GM21526 (cell line): ENCODE measurements at regions not wholly inside any gene's neighbourhood (a gene's known extent, or its start where the extent isn't known, plus 50 kb on each side); places are given as distances from the start of the nearest gene placed in this dataset.

Source experiments
- ATAC-seq: cut with Tn5 transposase; IDR thresholded peaks from one replicate; pipeline ENCODE4 v1.9.1; 2021; ENCODE audit warnings: moderate library complexity; ENCODE audit not compliant: unreplicated experiment, low FRiP score

GRCh38 chr3:144129536-144130214 is 158.1 kb downstream of the DIPK2A start:
- ATAC-seq, result no peak

- ATAC-seq, result no peak
Observed at GRCh38 chr3:144141074-144141473, 169.5 kb downstream of the DIPK2A start.

DNA sequence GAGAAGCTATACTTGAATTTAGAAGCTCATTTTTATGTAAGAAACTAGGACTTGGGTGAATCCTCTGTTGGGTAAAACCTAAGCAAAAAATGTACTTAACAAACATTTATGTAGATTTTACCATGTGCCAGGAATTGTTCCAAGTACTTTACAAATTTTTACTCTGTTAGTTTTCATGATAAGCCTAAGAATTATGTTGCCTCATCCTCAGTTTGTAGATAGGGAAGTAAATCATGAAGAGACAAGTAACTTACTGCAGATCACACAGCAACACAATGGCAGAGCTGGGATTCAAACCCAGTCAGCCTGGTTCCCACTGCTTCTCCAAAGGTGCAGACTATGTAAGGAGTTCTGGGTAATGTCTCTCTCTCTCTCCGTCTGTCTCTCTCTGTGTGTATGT is 169.9 kb downstream of the DIPK2A start:
- no peak for ATAC-seq

GRCh38 chr3:144142151-144142840 is 170.7 kb downstream of the DIPK2A start:
- no peak for ATAC-seq

DNA sequence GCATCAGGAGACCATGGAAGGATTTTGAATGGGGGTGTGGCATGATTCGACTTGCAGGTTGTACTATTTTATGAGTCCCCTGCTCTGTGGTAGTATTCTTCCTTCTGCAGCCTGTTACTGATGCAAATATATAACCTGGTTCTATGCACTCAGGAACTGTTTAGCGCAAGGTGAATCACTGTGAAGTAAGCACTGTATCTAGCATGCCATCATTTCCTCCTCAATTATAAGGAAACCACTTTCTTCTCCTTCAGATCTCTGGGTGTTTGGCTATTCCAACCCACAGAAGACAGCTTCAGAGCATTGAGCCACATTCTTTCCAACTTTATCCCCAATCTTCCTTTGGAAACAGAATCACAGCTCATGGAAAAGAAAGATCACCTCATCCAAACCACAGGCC is 176.7 kb downstream of the DIPK2A start:
- no peak for ATAC-seq

- ATAC-seq, result no peak
Observed at GRCh38 chr3:144151983-144152382, 180.4 kb downstream of the DIPK2A start.

DNA sequence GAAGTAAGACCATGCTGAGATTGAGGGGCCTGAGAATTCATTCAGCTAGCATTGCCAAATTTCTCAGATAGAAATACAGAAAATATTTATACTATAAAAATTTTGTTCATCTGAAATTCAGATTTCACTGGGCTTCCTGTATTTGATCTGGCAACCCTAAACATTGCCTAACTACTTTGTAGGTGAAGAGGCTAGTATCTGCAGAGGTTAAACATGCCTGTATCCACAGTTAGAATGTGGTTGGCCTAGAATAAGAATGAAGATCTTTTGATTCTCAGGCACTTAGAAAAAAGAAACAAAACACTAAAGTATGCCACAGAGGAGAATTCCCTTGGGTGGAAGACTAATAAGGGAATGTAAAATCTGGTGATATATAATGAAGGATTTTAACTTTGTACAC is 189.0 kb downstream of the DIPK2A start:
- no peak for ATAC-seq

- no peak for ATAC-seq
Observed at GRCh38 chr3:144162042-144162441, 190.4 kb downstream of the DIPK2A start.

GRCh38 chr3:144164352-144164751 is 192.7 kb downstream of the DIPK2A start:
- no peak for ATAC-seq

GRCh38 chr3:144165482-144165881 is 193.9 kb downstream of the DIPK2A start:
- no peak for ATAC-seq

GRCh38 chr3:144167634-144168033 is 196.0 kb downstream of the DIPK2A start:
- no peak for ATAC-seq

DNA sequence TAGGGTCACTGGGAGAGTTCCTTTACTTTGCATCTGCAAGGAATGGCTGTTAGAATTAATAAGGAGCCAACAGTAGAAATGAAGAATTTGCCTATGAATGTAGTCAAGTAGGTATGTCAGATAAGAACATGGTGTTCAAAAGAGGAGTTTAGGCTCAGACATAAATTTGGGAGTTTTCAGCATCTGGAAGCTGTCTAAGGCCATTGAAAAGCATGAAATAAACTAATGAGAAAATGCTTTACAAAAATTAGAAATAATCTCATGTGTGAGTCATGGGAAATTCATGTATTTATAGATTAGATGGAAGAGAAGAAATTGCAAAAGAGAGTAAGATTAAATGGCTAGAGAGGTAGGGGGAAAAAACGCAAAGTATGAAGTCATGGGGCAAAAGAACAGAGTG is 201.9 kb downstream of the DIPK2A start:
- ATAC-seq, result no peak

- no peak for ATAC-seq
Observed at GRCh38 chr3:144175644-144176425, 204.2 kb downstream of the DIPK2A start.

DNA sequence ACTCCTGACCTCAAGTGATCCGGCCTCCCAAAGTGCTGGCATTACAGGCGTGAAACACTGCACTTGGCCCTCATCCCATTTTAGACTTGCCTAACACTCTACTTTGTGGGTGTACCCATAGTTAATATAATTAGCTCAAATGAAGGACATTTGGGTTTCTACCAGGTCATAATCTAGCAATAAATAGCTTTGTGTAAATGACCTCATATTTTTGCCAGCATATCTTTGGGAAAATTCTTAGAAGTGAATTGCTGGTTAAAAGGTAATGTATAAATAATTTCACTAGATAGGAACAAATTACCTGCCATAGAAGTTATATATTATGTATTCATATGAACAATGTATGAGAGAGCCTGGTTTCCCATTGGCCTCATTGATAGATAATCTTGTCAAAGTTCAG is 206.0 kb downstream of the DIPK2A start:
- no peak for ATAC-seq

- no peak for ATAC-seq
Observed at GRCh38 chr3:144178607-144179006, 207.0 kb downstream of the DIPK2A start.

- ATAC-seq, result no peak
Observed at GRCh38 chr3:144181062-144181461, 209.4 kb downstream of the DIPK2A start.

DNA sequence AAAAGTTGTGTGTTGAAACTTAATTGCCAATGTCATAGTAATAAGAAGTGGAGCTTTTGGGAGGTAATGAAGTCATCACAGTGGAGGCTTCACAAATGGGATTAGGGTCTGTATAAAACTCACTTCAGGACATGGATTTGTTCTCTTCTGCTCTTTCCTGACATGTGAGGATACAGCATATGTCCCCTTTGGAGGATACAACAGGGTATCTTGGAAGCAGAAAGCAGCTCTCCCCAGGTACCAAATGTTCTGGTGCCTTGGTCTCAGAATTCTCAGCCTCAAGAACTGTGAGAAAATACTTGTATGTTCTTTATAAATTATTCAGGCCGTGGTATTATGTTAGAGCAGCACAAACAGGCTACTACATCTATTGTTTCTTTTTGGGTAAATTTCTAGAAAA is 210.9 kb downstream of the DIPK2A start:
- ATAC-seq, result no peak

DNA sequence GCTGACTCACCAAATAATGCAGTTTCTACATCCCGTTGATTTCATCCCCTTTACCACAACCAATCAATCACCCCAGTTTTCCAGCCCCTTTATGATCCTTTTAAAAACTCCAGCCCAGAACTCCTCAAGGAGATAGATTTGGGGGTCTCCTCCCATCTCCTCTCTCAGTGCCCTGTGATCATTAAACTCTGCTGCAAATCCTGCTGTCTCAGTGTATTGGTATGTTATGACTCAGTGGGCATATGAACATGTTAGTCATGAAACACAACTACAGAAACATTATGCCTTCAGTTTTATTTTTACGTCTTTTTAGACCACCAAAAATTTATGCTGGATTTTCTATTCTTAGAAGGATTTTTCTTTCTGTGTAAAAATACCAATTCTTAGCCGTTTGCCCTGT is 213.7 kb downstream of the DIPK2A start:
- no peak for ATAC-seq

GRCh38 chr3:144187531-144188210 is 216.0 kb downstream of the DIPK2A start:
- ATAC-seq, result no peak

GRCh38 chr3:144189044-144189443 is 217.4 kb downstream of the DIPK2A start:
- ATAC-seq, result no peak

- no peak for ATAC-seq
Observed at GRCh38 chr3:144197116-144197515, 225.5 kb downstream of the DIPK2A start.
